GM23338 (cell line): ENCODE measurements at regions not wholly inside any gene's neighbourhood (a gene's known extent, or its start where the extent isn't known, plus 50 kb on each side); places are given as distances from the start of the nearest gene placed in this dataset.

Source experiments
- ATAC-seq: fragments of 200-7000 bp; cut with Tn5 transposase; 3 replicates; pipeline ENCODE4 v1.9.1; 2020
- DNase-seq: peaks from one replicate; pipeline ENCODE4 v3.0.0-alpha.2; 2015; ENCODE audit warnings: low spot score
- H2AFZ ChIP-seq: fragments of 200-600 bp; sonication (generic); 2 replicates; pipeline ENCODE4 v1.8.0; 2016; ENCODE audit warnings: antibody characterized with exemption, mild to moderate bottlenecking, moderate library complexity
- H3F3A ChIP-seq: fragments of 200-600 bp; sonication (generic); replicated peaks from 2 replicates; pipeline ENCODE4 v1.8.0; 2017; ENCODE audit warnings: antibody characterized with exemption, mixed run types, low read depth
- H3K27ac ChIP-seq: fragments of 200-600 bp; sonication (generic); 2 replicates; pipeline ENCODE4 v1.6.1; 2016; ENCODE audit warnings: low read depth
- H3K27me3 ChIP-seq: fragments of 200-600 bp; sonication (generic); 2 replicates; pipeline ENCODE4 v1.8.0; 2016; ENCODE audit warnings: mild to moderate bottlenecking, mixed run types, moderate library complexity; ENCODE audit not compliant: insufficient read depth
- H3K36me3 ChIP-seq: fragments of 200-600 bp; sonication (generic); 2 replicates; pipeline ENCODE4 v1.8.0; 2016; ENCODE audit warnings: mild to moderate bottlenecking; ENCODE audit not compliant: insufficient read depth
- H3K4me1 ChIP-seq: fragments of 200-600 bp; sonication (generic); 2 replicates; pipeline ENCODE4 v1.8.0; 2016; ENCODE audit warnings: mild to moderate bottlenecking, moderate library complexity; ENCODE audit not compliant: insufficient read depth
- H3K4me2 ChIP-seq: fragments of 200-600 bp; sonication (generic); 2 replicates; pipeline ENCODE4 v1.7.1; 2017; ENCODE audit warnings: mixed run types
- H3K4me3 ChIP-seq: fragments of 200-600 bp; sonication (generic); 2 replicates; pipeline ENCODE4 v1.6.1; 2016; ENCODE audit warnings: mixed run types
- H3K79me2 ChIP-seq: fragments of 200-600 bp; sonication (generic); replicated peaks from 2 replicates; pipeline ENCODE4 v1.8.0; 2017; ENCODE audit warnings: mild to moderate bottlenecking; ENCODE audit not compliant: insufficient read depth
- H3K9me2 ChIP-seq: fragments of 200-600 bp; sonication (generic); 2 replicates; pipeline ENCODE4 v1.8.0; 2017; ENCODE audit not compliant: insufficient read depth
- H4K20me1 ChIP-seq: fragments of 200-600 bp; sonication (generic); replicated peaks from 2 replicates; pipeline ENCODE4 v1.8.0; 2017; ENCODE audit warnings: mild to moderate bottlenecking; ENCODE audit not compliant: insufficient read depth
- H3K27ac Mint-ChIP-seq: 2 replicates; pipeline ENCODE4 v1.8.0; 2020; ENCODE audit warnings: inconsistent platforms, mild to moderate bottlenecking, moderate library complexity, mixed read lengths
- H3K27me3 Mint-ChIP-seq: 3 replicates; pipeline ENCODE4 v1.8.0; 2022; ENCODE audit warnings: low read depth, mild to moderate bottlenecking, moderate library complexity, mixed read lengths, inconsistent platforms; ENCODE audit not compliant: insufficient read depth, poor library complexity
- H3K36me3 Mint-ChIP-seq: 3 replicates; pipeline ENCODE4 v1.8.0; 2021; ENCODE audit warnings: low read depth, mild to moderate bottlenecking, inconsistent platforms, moderate library complexity, mixed read lengths
- H3K4me1 Mint-ChIP-seq: 3 replicates; pipeline ENCODE4 v1.8.0; 2020; ENCODE audit warnings: mild to moderate bottlenecking, inconsistent platforms, mixed read lengths
- H3K4me3 Mint-ChIP-seq: 3 replicates; pipeline ENCODE4 v1.8.0; 2021; ENCODE audit warnings: moderate library complexity, mild to moderate bottlenecking, inconsistent platforms, mixed read lengths
- H3K9me3 Mint-ChIP-seq: 3 replicates; pipeline ENCODE4 v1.8.0; 2020; ENCODE audit warnings: moderate library complexity, mild to moderate bottlenecking, inconsistent platforms, mixed read lengths
- CREB1 ChIP-seq: fragments of 250-450 bp; sonication (Bioruptor Pico); IDR thresholded peaks from 2 replicates; pipeline ENCODE4 v1.5.0; 2020; ENCODE audit warnings: low read depth, mild to moderate bottlenecking, moderate library complexity
- EZH2 ChIP-seq: fragments of 200-600 bp; sonication (generic); IDR thresholded peaks from one replicate; pipeline ENCODE4 v1.8.0; 2017; ENCODE audit warnings: antibody characterized with exemption, mild to moderate bottlenecking, low read depth; ENCODE audit not compliant: unreplicated experiment
- JUNB ChIP-seq: IDR thresholded peaks from one replicate; pipeline ENCODE4 v1.6.1; 2016; ENCODE audit warnings: antibody characterized with exemption; ENCODE audit not compliant: unreplicated experiment
- NANOG ChIP-seq: IDR thresholded peaks from 2 replicates; pipeline ENCODE4 v1.6.1; 2016; ENCODE audit warnings: antibody characterized with exemption, borderline replicate concordance
- POLR2AphosphoS5 ChIP-seq: IDR thresholded peaks from 2 replicates; pipeline ENCODE4 v1.6.1; 2016; ENCODE audit warnings: antibody characterized with exemption, low read depth
- STAT1 ChIP-seq: IDR thresholded peaks from one replicate; pipeline ENCODE4 v1.6.1; 2016; ENCODE audit warnings: antibody characterized with exemption; ENCODE audit not compliant: unreplicated experiment
- ZNF114 ChIP-seq: fragments of 250-450 bp; sonication (Bioruptor Pico); IDR thresholded peaks from 2 replicates; pipeline ENCODE4 v1.5.0; 2020; ENCODE audit warnings: mild to moderate bottlenecking, moderate library complexity
- ZNF331 ChIP-seq: fragments of 250-450 bp; sonication (Bioruptor Pico); IDR thresholded peaks from 2 replicates; pipeline ENCODE4 v1.5.0; 2020; ENCODE audit warnings: low read depth, mild to moderate bottlenecking, moderate library complexity
- TF ChIP-seq, protein P1 (sequence below): IDR thresholded peaks from 2 replicates; pipeline ENCODE4 v1.6.1; 2016; ENCODE audit warnings: antibody characterized with exemption
- TF ChIP-seq, protein P2 (sequence below): IDR thresholded peaks from one replicate; pipeline ENCODE4 v1.6.1; 2018; ENCODE audit warnings: antibody characterized with exemption; ENCODE audit not compliant: unreplicated experiment
- TF ChIP-seq, protein P3 (sequence below): fragments of 250-450 bp; sonication (Bioruptor Pico); IDR thresholded peaks from 2 replicates; pipeline ENCODE4 v1.5.0; 2020; ENCODE audit warnings: mild to moderate bottlenecking, moderate library complexity
- TF ChIP-seq, protein P4 (sequence below), 2 experiments: fragments of 200-600 bp in 1 of 2; sonication (generic) in 1 of 2; conservative IDR thresholded peaks; 2 replicates each; pipeline versions ENCODE4 v1.5.1 to v1.6.1; 2016 to 2017; ENCODE audit warnings: antibody characterized with exemption in 2 of 2, low read depth in 2 of 2, mild to moderate bottlenecking in 2 of 2, moderate library complexity in 1 of 2

DNA sequence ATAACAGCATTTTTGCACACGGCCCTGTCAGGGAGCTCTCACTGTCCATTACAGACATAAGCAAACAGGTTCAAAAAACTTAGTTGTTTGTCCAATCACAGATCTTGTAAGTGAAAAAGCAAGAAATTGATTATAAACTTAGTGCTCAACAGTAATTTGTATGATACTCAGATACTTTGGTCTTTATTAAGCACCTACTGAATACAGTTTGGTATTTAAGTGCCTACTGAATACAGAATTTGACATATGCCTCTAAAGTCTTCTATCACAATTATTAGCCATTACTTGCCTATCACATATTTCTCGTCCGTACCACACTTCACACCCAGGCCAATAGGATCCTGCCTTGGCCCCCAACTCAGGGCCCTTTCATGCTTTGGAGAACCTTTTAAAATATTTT, 283.1 kb downstream of the SUCLG1 start (continued):
- no peak for TF ChIP-seq ZNF114 (CRISPR knock-in tag)
- TF ChIP-seq, protein P1, sequence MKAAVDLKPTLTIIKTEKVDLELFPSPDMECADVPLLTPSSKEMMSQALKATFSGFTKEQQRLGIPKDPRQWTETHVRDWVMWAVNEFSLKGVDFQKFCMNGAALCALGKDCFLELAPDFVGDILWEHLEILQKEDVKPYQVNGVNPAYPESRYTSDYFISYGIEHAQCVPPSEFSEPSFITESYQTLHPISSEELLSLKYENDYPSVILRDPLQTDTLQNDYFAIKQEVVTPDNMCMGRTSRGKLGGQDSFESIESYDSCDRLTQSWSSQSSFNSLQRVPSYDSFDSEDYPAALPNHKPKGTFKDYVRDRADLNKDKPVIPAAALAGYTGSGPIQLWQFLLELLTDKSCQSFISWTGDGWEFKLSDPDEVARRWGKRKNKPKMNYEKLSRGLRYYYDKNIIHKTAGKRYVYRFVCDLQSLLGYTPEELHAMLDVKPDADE = no peak
- TF ChIP-seq POLR2AphosphoS5 = no peak
- TF ChIP-seq STAT1 = no peak
- TF ChIP-seq, protein P2, sequence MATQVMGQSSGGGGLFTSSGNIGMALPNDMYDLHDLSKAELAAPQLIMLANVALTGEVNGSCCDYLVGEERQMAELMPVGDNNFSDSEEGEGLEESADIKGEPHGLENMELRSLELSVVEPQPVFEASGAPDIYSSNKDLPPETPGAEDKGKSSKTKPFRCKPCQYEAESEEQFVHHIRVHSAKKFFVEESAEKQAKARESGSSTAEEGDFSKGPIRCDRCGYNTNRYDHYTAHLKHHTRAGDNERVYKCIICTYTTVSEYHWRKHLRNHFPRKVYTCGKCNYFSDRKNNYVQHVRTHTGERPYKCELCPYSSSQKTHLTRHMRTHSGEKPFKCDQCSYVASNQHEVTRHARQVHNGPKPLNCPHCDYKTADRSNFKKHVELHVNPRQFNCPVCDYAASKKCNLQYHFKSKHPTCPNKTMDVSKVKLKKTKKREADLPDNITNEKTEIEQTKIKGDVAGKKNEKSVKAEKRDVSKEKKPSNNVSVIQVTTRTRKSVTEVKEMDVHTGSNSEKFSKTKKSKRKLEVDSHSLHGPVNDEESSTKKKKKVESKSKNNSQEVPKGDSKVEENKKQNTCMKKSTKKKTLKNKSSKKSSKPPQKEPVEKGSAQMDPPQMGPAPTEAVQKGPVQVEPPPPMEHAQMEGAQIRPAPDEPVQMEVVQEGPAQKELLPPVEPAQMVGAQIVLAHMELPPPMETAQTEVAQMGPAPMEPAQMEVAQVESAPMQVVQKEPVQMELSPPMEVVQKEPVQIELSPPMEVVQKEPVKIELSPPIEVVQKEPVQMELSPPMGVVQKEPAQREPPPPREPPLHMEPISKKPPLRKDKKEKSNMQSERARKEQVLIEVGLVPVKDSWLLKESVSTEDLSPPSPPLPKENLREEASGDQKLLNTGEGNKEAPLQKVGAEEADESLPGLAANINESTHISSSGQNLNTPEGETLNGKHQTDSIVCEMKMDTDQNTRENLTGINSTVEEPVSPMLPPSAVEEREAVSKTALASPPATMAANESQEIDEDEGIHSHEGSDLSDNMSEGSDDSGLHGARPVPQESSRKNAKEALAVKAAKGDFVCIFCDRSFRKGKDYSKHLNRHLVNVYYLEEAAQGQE = no peak
- TF ChIP-seq NANOG = no peak

DNA sequence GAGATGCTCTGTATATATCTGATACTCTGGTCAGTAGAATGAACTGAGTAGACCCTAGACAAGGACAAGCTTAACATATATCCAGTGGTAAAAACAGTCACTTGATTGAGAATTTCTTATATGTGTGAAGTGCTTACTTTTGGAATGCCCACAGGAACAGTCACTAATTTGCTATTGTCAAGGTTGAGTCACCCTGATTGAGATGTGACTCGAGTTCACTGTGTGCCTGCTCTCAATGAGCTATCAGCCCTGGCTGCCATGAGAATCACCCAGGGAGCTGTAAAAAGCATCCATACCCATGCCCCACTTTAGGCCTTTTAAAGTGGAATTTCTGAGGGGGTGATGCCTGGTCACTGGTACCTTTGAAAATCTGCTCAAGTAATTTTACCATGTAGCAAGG, 283.7 kb downstream of the SUCLG1 start:
- ATAC-seq (no peak), DNase-seq (no peak)
- H3K79me2 ChIP-seq = no peaks in the 10 kb centered on the region
- TF ChIP-seq POLR2AphosphoS5 (no peak), ZNF331 (CRISPR knock-in tag) (no peak), EZH2 (no peak), CREB1 (CRISPR knock-in tag) (no peak), NANOG (no peak), ZNF114 (CRISPR knock-in tag) (no peak), JUNB (no peak)
- TF ChIP-seq, protein P1 = no peak
- TF ChIP-seq, protein P3, sequence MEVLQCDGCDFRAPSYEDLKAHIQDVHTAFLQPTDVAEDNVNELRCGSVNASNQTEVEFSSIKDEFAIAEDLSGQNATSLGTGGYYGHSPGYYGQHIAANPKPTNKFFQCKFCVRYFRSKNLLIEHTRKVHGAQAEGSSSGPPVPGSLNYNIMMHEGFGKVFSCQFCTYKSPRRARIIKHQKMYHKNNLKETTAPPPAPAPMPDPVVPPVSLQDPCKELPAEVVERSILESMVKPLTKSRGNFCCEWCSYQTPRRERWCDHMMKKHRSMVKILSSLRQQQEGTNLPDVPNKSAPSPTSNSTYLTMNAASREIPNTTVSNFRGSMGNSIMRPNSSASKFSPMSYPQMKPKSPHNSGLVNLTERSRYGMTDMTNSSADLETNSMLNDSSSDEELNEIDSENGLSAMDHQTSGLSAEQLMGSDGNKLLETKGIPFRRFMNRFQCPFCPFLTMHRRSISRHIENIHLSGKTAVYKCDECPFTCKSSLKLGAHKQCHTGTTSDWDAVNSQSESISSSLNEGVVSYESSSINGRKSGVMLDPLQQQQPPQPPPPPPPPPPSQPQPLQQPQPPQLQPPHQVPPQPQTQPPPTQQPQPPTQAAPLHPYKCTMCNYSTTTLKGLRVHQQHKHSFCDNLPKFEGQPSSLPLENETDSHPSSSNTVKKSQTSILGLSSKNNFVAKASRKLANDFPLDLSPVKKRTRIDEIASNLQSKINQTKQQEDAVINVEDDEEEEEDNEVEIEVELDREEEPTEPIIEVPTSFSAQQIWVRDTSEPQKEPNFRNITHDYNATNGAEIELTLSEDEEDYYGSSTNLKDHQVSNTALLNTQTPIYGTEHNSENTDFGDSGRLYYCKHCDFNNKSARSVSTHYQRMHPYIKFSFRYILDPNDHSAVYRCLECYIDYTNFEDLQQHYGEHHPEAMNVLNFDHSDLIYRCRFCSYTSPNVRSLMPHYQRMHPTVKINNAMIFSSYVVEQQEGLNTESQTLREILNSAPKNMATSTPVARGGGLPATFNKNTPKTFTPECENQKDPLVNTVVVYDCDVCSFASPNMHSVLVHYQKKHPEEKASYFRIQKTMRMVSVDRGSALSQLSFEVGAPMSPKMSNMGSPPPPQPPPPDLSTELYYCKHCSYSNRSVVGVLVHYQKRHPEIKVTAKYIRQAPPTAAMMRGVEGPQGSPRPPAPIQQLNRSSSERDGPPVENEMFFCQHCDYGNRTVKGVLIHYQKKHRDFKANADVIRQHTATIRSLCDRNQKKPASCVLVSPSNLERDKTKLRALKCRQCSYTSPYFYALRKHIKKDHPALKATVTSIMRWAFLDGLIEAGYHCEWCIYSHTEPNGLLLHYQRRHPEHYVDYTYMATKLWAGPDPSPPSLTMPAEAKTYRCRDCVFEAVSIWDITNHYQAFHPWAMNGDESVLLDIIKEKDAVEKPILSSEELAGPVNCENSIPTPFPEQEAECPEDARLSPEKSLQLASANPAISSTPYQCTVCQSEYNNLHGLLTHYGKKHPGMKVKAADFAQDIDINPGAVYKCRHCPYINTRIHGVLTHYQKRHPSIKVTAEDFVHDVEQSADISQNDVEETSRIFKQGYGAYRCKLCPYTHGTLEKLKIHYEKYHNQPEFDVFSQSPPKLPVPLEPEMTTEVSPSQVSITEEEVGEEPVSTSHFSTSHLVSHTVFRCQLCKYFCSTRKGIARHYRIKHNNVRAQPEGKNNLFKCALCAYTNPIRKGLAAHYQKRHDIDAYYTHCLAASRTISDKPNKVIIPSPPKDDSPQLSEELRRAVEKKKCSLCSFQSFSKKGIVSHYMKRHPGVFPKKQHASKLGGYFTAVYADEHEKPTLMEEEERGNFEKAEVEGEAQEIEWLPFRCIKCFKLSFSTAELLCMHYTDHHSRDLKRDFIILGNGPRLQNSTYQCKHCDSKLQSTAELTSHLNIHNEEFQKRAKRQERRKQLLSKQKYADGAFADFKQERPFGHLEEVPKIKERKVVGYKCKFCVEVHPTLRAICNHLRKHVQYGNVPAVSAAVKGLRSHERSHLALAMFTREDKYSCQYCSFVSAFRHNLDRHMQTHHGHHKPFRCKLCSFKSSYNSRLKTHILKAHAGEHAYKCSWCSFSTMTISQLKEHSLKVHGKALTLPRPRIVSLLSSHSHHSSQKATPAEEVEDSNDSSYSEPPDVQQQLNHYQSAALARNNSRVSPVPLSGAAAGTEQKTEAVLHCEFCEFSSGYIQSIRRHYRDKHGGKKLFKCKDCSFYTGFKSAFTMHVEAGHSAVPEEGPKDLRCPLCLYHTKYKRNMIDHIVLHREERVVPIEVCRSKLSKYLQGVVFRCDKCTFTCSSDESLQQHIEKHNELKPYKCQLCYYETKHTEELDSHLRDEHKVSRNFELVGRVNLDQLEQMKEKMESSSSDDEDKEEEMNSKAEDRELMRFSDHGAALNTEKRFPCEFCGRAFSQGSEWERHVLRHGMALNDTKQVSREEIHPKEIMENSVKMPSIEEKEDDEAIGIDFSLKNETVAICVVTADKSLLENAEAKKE = no peak
- TF ChIP-seq, protein P4, sequence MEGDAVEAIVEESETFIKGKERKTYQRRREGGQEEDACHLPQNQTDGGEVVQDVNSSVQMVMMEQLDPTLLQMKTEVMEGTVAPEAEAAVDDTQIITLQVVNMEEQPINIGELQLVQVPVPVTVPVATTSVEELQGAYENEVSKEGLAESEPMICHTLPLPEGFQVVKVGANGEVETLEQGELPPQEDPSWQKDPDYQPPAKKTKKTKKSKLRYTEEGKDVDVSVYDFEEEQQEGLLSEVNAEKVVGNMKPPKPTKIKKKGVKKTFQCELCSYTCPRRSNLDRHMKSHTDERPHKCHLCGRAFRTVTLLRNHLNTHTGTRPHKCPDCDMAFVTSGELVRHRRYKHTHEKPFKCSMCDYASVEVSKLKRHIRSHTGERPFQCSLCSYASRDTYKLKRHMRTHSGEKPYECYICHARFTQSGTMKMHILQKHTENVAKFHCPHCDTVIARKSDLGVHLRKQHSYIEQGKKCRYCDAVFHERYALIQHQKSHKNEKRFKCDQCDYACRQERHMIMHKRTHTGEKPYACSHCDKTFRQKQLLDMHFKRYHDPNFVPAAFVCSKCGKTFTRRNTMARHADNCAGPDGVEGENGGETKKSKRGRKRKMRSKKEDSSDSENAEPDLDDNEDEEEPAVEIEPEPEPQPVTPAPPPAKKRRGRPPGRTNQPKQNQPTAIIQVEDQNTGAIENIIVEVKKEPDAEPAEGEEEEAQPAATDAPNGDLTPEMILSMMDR (conservative IDR thresholded peaks at IDR 0.05; ENCODE audit: low read depth in 2 of 2) = no peak
- H3K4me3 ChIP-seq = no peak overlapping the region
- Mint-ChIP-seq H3K9me3 (no peaks in the 10 kb centered on the region), H3K4me1 (no peaks in the 10 kb centered on the region), H3K27ac (no peak overlapping the region), H3K27me3 (no peaks in the 10 kb centered on the region), H3K36me3 (no peaks in the 10 kb centered on the region), H3K4me3 (no peak overlapping the region)
- H3K27me3 ChIP-seq = no peaks in the 10 kb centered on the region
- H3K9me2 ChIP-seq = peaks cover 11% of the 10 kb centered on the region
- H4K20me1 ChIP-seq = no peaks in the 10 kb centered on the region
- H3K4me2 ChIP-seq = no peak overlapping the region
- H3F3A ChIP-seq = no peaks in the 10 kb centered on the region
- H2AFZ ChIP-seq = no peak overlapping the region
- no peaks in the 10 kb centered on the region for H3K36me3 ChIP-seq
- H3K27ac ChIP-seq = no peak overlapping the region
- H3K4me1 ChIP-seq = no peaks in the 10 kb centered on the region
